NCI-H524 (cell line): ENCODE measurements at regions not wholly inside any gene's neighbourhood (a gene's known extent, or its start where the extent isn't known, plus 50 kb on each side); places are given as distances from the start of the nearest gene placed in this dataset.

Source experiments
- DNase-seq, 2 experiments: peaks; one replicate each; lab custom pipeline; 2025; lab: John Stamatoyannopoulos, UW

- no peak for DNase-seq
Measured at GRCh38 chr2:15779381-15780041, 160.8 kb upstream of the MYCN start.

- no peak for DNase-seq
Measured at GRCh38 chr2:15780234-15780633, 160.1 kb upstream of the MYCN start.

GRCh38 chr2:15780912-15781574 lies 159.3 kb upstream of the MYCN start:
- no peak for DNase-seq

- DNase-seq, result no peak
Measured at GRCh38 chr2:15782009-15782751, 158.2 kb upstream of the MYCN start.

- DNase-seq, result no peak
Measured at GRCh38 chr2:15782769-15783294, 157.5 kb upstream of the MYCN start.

- DNase-seq, result no peak
Measured at GRCh38 chr2:15783489-15783888, 156.9 kb upstream of the MYCN start.

- no peak for DNase-seq
Measured at GRCh38 chr2:15784106-15784885, 156.1 kb upstream of the MYCN start.

GRCh38 chr2:15784886-15785801 lies 155.2 kb upstream of the MYCN start:
- no peak for DNase-seq

- no peak for DNase-seq
Measured at GRCh38 chr2:15786003-15786654, 154.2 kb upstream of the MYCN start.

- no peak for DNase-seq
Measured at GRCh38 chr2:15786901-15787300, 153.4 kb upstream of the MYCN start.

- DNase-seq, result no peak
Measured at GRCh38 chr2:15787535-15788454, 152.6 kb upstream of the MYCN start.

- no peak for DNase-seq
Measured at GRCh38 chr2:15788455-15788829, 151.9 kb upstream of the MYCN start.

- no peak for DNase-seq
Measured at GRCh38 chr2:15788830-15789229, 151.5 kb upstream of the MYCN start.

- DNase-seq, result no peak
Measured at GRCh38 chr2:15789381-15790062, 150.8 kb upstream of the MYCN start.

GRCh38 chr2:15790326-15790725 lies 150.0 kb upstream of the MYCN start:
- DNase-seq, result no peak

GRCh38 chr2:15790838-15791237 lies 149.5 kb upstream of the MYCN start:
- DNase-seq, result no peak

GRCh38 chr2:15791294-15791693 lies 149.1 kb upstream of the MYCN start:
- no peak for DNase-seq

- DNase-seq, result no peak
Measured at GRCh38 chr2:15792331-15792730, 148.0 kb upstream of the MYCN start.
